ENCODE measurements at regions not wholly inside any gene's neighbourhood (a gene's known extent, or its start where the extent isn't known, plus 50 kb on each side); places are given as distances from the start of the nearest gene placed in this dataset.

DNA sequence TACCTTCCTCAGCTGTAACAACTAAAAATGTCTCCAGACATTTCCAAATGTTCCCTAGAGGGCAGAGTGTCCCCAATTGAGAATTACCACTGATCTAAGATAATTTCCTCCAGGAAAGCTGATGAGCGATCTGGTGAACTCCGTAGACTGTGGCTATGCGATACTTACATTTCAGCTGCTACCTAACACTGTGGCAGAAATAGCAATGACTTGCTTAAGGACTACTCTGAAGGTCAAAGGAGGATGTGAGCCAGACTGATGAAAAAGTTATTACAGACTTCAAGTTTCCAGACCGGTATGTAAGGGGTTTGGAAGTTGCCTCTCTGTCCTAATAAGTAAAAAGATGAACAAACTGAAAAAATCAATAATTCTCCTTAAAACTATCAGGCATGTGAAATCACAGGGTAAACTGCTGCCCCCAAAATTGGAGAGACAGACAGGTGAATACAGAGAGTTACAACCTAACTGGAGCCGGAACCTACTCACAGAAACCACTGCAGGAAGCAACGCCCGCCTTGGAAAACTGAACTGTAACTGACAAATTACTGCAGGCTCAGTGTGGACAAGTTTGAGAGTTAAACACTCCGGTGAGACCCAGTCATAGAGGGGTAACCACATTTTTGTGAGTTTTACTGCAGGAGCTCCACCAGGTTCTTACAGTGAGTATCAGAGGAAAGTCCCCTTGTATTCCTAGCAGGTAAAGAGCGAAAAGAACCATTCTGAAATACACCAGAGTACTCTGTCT is 60.0 kb upstream of the PARP11 start:
- no peaks in the 10 kb centered on the region for H3K79me1 ChIP-seq (ENCODE audit: low read depth in 1 of 2, low read length in 2 of 2)
- H3K36me3 ChIP-seq (ENCODE audit: control insufficient read depth, insufficient read depth, low read length) = no peaks in the 10 kb centered on the region
- H3K27me3 ChIP-seq (ENCODE audit: control insufficient read depth, insufficient read depth, low read length) = peaks cover 3% of the 10 kb centered on the region; the same call in 1 of the 2 replicates
- DNase-seq (no peak), ATAC-seq (ENCODE audit: low read depth) (no peak)
- H3K18ac ChIP-seq (ENCODE audit: low read depth, low read length) = no peak overlapping the region
- H4K8ac ChIP-seq (ENCODE audit: low read depth in 2 of 2, low read length in 2 of 2) = no peak overlapping the region
- dilution Hi-C loops (cut with HindIII; ENCODE audit: low sequenced_read_pairs, unreplicated experiment) (no loop called here), in situ Hi-C loops (cut with MboI; ENCODE audit: low sequenced_read_pairs) (no loop called here), intact Hi-C loops (cut with micrococcal nuclease) (no loop called here)
- TF ChIP-seq RAD21 (IDR thresholded peaks at IDR 0.05; ENCODE audit: low read length) (no peak), FOS (IDR thresholded peaks at IDR 0.05; ENCODE audit: low read depth, low read length) (no peak), POLR2A (IDR thresholded peaks at IDR 0.05; ENCODE audit: low read depth, low read length) (no peak), CHD1 (IDR thresholded peaks at IDR 0.05; ENCODE audit: low read depth, low read length) (no peak), BHLHE40 (IDR thresholded peaks at IDR 0.05; ENCODE audit: low read depth, low read length) (no peak), NFE2L2 (IDR thresholded peaks at IDR 0.05; ENCODE audit: low read depth, low read length) (no peak), CEBPB (IDR thresholded peaks at IDR 0.05; ENCODE audit: low read depth, low read length) (no peak), RFX5 (IDR thresholded peaks at IDR 0.05; ENCODE audit: low read depth, low read length) (no peak), MXI1 (IDR thresholded peaks at IDR 0.05; ENCODE audit: borderline replicate concordance, low read depth, low read length) (no peak), SMC3 (IDR thresholded peaks at IDR 0.05; ENCODE audit: low read depth, low read length) (no peak), MAZ (IDR thresholded peaks at IDR 0.05; ENCODE audit: borderline replicate concordance, low read depth, low read length) (no peak), RCOR1 (IDR thresholded peaks at IDR 0.05; ENCODE audit: insufficient replicate concordance, low read length) (no peak), MAFK (IDR thresholded peaks at IDR 0.05; ENCODE audit: low read depth, low read length) (no peak)
- TF ChIP-seq, protein P1, sequence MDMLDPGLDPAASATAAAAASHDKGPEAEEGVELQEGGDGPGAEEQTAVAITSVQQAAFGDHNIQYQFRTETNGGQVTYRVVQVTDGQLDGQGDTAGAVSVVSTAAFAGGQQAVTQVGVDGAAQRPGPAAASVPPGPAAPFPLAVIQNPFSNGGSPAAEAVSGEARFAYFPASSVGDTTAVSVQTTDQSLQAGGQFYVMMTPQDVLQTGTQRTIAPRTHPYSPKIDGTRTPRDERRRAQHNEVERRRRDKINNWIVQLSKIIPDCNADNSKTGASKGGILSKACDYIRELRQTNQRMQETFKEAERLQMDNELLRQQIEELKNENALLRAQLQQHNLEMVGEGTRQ (IDR thresholded peaks at IDR 0.05; ENCODE audit: low read depth, low read length) = no peak
- TF ChIP-seq, protein P2, sequence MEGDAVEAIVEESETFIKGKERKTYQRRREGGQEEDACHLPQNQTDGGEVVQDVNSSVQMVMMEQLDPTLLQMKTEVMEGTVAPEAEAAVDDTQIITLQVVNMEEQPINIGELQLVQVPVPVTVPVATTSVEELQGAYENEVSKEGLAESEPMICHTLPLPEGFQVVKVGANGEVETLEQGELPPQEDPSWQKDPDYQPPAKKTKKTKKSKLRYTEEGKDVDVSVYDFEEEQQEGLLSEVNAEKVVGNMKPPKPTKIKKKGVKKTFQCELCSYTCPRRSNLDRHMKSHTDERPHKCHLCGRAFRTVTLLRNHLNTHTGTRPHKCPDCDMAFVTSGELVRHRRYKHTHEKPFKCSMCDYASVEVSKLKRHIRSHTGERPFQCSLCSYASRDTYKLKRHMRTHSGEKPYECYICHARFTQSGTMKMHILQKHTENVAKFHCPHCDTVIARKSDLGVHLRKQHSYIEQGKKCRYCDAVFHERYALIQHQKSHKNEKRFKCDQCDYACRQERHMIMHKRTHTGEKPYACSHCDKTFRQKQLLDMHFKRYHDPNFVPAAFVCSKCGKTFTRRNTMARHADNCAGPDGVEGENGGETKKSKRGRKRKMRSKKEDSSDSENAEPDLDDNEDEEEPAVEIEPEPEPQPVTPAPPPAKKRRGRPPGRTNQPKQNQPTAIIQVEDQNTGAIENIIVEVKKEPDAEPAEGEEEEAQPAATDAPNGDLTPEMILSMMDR (conservative IDR thresholded peaks at IDR 0.05; ENCODE audit: low read depth, low read length) = no peak
- TF ChIP-seq, protein P3, sequence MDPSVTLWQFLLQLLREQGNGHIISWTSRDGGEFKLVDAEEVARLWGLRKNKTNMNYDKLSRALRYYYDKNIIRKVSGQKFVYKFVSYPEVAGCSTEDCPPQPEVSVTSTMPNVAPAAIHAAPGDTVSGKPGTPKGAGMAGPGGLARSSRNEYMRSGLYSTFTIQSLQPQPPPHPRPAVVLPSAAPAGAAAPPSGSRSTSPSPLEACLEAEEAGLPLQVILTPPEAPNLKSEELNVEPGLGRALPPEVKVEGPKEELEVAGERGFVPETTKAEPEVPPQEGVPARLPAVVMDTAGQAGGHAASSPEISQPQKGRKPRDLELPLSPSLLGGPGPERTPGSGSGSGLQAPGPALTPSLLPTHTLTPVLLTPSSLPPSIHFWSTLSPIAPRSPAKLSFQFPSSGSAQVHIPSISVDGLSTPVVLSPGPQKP (IDR thresholded peaks at IDR 0.05; ENCODE audit: borderline replicate concordance, low read depth, low read length) = no peak
- no peaks in the 10 kb centered on the region for H4K20me1 ChIP-seq (ENCODE audit: insufficient read depth, low read length)
- ChIA-PET CTCF (no interaction called here), POLR2A (ENCODE audit: unreplicated experiment) (no interaction called here)
- no peaks in the 10 kb centered on the region for H3K4me1 ChIP-seq (ENCODE audit: control insufficient read depth, insufficient read depth, low read length)
- H3K4me3 ChIP-seq (ENCODE audit: insufficient read depth, low read depth, low read length) = no peak overlapping the region
- H2AFZ ChIP-seq (replicated peaks; ENCODE audit: low read length, poor library complexity) = no peak overlapping the region
- no peak overlapping the region for H3K27ac ChIP-seq (ENCODE audit: insufficient read depth, low read length)
- H3K23ac ChIP-seq (ENCODE audit: low read depth, low read length) = no peak overlapping the region
- no peak overlapping the region for H2BK15ac ChIP-seq (ENCODE audit: low read depth, low read length)
- H2AK5ac ChIP-seq (ENCODE audit: low read depth, low read length) = no peak overlapping the region
- no TSS peak for BruUV-seq (replicated peaks)
- no peak overlapping the region for H2BK5ac ChIP-seq (ENCODE audit: low read depth, low read length, poor library complexity, severe bottlenecking)
- H3K9ac ChIP-seq (ENCODE audit: low read depth, low read length) = no peak overlapping the region
- H4K91ac ChIP-seq (ENCODE audit: insufficient read depth, low read depth, low read length) = no peak overlapping the region
- no peak overlapping the region for H3K14ac ChIP-seq (replicated peaks; ENCODE audit: low read depth, low read length)
- H4K5ac ChIP-seq (ENCODE audit: low read depth, low read length) = no peak overlapping the region
- no peak overlapping the region for H2BK120ac ChIP-seq (ENCODE audit: low read depth, low read length)
- H3K9me3 ChIP-seq (ENCODE audit: control insufficient read depth, insufficient read depth, low read length) = no peaks in the 10 kb centered on the region
- H3K56ac ChIP-seq (ENCODE audit: extremely low read depth, insufficient read depth, low read length) = no peak overlapping the region
- no peak overlapping the region for H3K4ac ChIP-seq (ENCODE audit: low read depth, low read length)
- no peaks in the 10 kb centered on the region for H3K9me1 ChIP-seq (ENCODE audit: insufficient read depth, low read length)
- H2BK20ac ChIP-seq (ENCODE audit: low read depth, low read length) = no peak overlapping the region
- no peak overlapping the region for H2AK9ac ChIP-seq (replicated peaks; ENCODE audit: low read depth, low read length, poor library complexity)
- 42% methylated on average over 2 of the region's 9 CpGs; no CpG with 5 or more reads in 1 of the 2 experiments for WGBS, 2 experiments (ENCODE audit: extremely low coverage in 2 of 2, insufficient read length in 1 of 2)
- H3K4me2 ChIP-seq (ENCODE audit: low read depth, low read length) = no peak overlapping the region

Data from IMR-90 (cell line).